Mesodermal cell (in vitro differentiated cells): ENCODE measurements at regions not wholly inside any gene's neighbourhood (a gene's known extent, or its start where the extent isn't known, plus 50 kb on each side); places are given as distances from the start of the nearest gene placed in this dataset.
"Not testable (repeated sequence)": the region's sequence is repeated elsewhere in the genome, so short reads cannot be mapped to it uniquely, and the experiment has no call there.

Experiments
- H3K27ac ChIP-seq: 2 replicates; pipeline ENCODE4 v1.7.0; 2013; ENCODE audit warnings: mild to moderate bottlenecking, low read depth, low read length, moderate library complexity; ENCODE audit not compliant: severe bottlenecking
- H3K36me3 ChIP-seq: 2 replicates; pipeline ENCODE4 v1.7.1; 2013; ENCODE audit warnings: mild to moderate bottlenecking, low read length, moderate library complexity; ENCODE audit not compliant: control insufficient read depth, insufficient read depth
- H3K4me1 ChIP-seq: one replicate; pipeline ENCODE4 v1.7.1; 2013; ENCODE audit warnings: mild to moderate bottlenecking, low read length; ENCODE audit not compliant: insufficient read depth, control insufficient read depth, poor library complexity, severe bottlenecking
- H3K4me3 ChIP-seq: 2 replicates; pipeline ENCODE4 v1.7.0; 2013; ENCODE audit warnings: low read length, control low read depth, mild to moderate bottlenecking; ENCODE audit not compliant: insufficient read depth, poor library complexity, severe bottlenecking; ENCODE audit errors: extremely low read depth
- H3K9me3 ChIP-seq: 2 replicates; pipeline ENCODE4 v1.7.1; 2013; ENCODE audit warnings: mild to moderate bottlenecking, low read length, moderate library complexity; ENCODE audit not compliant: control insufficient read depth
- WGBS, 2 experiments: methylation state at CpG; one replicate each; pipeline ENCODE4 v1.1.5; 2013; ENCODE audit warnings: missing lambda C conversion rate in 2 of 2; ENCODE audit not compliant: insufficient coverage in 2 of 2; 5-methylcytosine and 5-hydroxymethylcytosine counted together

GRCh38 chr21:34272321-34272720 lies 91.5 kb upstream of the KCNE2 start:
- Histone ChIP-seq H3K4me1 (no peaks in the 10 kb centered on the region), H3K4me3 (no peak overlapping the region), H3K9me3 (no peaks in the 10 kb centered on the region), H3K36me3 (no peaks in the 10 kb centered on the region), H3K27ac (no peak overlapping the region)
- no CpG with 5 or more reads among the region's 5 CpGs for WGBS, 2 experiments

- WGBS, 2 experiments, result 80% methylated on average over 2 of the region's 2 CpGs; no CpG with 5 or more reads in 1 of the 2 experiments
- Histone ChIP-seq H3K36me3 (no peaks in the 10 kb centered on the region), H3K27ac (no peak overlapping the region), H3K4me3 (no peak overlapping the region), H3K4me1 (no peaks in the 10 kb centered on the region), H3K9me3 (no peaks in the 10 kb centered on the region)
These were observed 89.8 kb upstream of the KCNE2 start for GRCh38 chr21:34274001-34274400.

GRCh38 chr21:34276711-34277425 lies 86.9 kb upstream of the KCNE2 start:
- H3K4me3 ChIP-seq, result no peak overlapping the region
- no peaks in the 10 kb centered on the region for H3K4me1 ChIP-seq
- H3K9me3 ChIP-seq, result no peaks in the 10 kb centered on the region
- H3K36me3 ChIP-seq, result no peaks in the 10 kb centered on the region
- H3K27ac ChIP-seq, result no peak overlapping the region
- 90% methylated on average over 2 of the region's 5 CpGs; no CpG with 5 or more reads in 1 of the 2 experiments for WGBS, 2 experiments

- H3K36me3 ChIP-seq, result no peaks in the 10 kb centered on the region
- no peaks in the 10 kb centered on the region for H3K4me1 ChIP-seq
- 93% methylated on average over 2 of the region's 3 CpGs; no CpG with 5 or more reads in 1 of the 2 experiments for WGBS, 2 experiments
- no peaks in the 10 kb centered on the region for H3K9me3 ChIP-seq
- no peak overlapping the region for H3K27ac ChIP-seq
- no peak overlapping the region for H3K4me3 ChIP-seq
These were observed 85.4 kb upstream of the KCNE2 start for GRCh38 chr21:34278451-34278850.

- Histone ChIP-seq H3K4me3 (no peak overlapping the region), H3K36me3 (no peaks in the 10 kb centered on the region), H3K4me1 (no peaks in the 10 kb centered on the region), H3K9me3 (no peaks in the 10 kb centered on the region), H3K27ac (no peak overlapping the region)
- 83 to 93% methylated on average over 5 to 6 of the region's 6 CpGs for WGBS, 2 experiments
These were observed 84.5 kb upstream of the KCNE2 start for GRCh38 chr21:34279285-34279684.

GRCh38 chr21:34279883-34280282 lies 83.9 kb upstream of the KCNE2 start:
- H3K4me1 ChIP-seq, result no peaks in the 10 kb centered on the region
- no peaks in the 10 kb centered on the region for H3K9me3 ChIP-seq
- no peak overlapping the region for H3K4me3 ChIP-seq
- no peak overlapping the region for H3K27ac ChIP-seq
- 50 to 100% methylated on average over 1 of the region's 3 CpGs for whole genome bisulfite sequencing, 2 experiments
- no peaks in the 10 kb centered on the region for H3K36me3 ChIP-seq

- Histone ChIP-seq H3K36me3 (no peaks in the 10 kb centered on the region), H3K4me1 (no peaks in the 10 kb centered on the region), H3K9me3 (no peaks in the 10 kb centered on the region), H3K4me3 (no peak overlapping the region), H3K27ac (no peak overlapping the region)
- WGBS, 2 experiments, result 91 to 95% methylated on average over 4 of the region's 6 CpGs
These were observed 83.4 kb upstream of the KCNE2 start for GRCh38 chr21:34280389-34280795.

- WGBS, 2 experiments, result 86 to 97% methylated on average over 5 to 9 of the region's 9 CpGs
- no peak overlapping the region for H3K4me3 ChIP-seq
- H3K9me3 ChIP-seq, result no peaks in the 10 kb centered on the region
- H3K36me3 ChIP-seq, result no peaks in the 10 kb centered on the region
- H3K27ac ChIP-seq, result no peak overlapping the region
- no peaks in the 10 kb centered on the region for H3K4me1 ChIP-seq
These were observed 82.8 kb upstream of the KCNE2 start for GRCh38 chr21:34280959-34281358.

GRCh38 chr21:34282223-34282622 lies 81.6 kb upstream of the KCNE2 start:
- Histone ChIP-seq H3K36me3 (no peaks in the 10 kb centered on the region), H3K27ac (no peak overlapping the region), H3K4me3 (no peak overlapping the region), H3K9me3 (no peaks in the 10 kb centered on the region), H3K4me1 (no peaks in the 10 kb centered on the region)
- WGBS, 2 experiments, result 91 to 92% methylated on average over 3 to 4 of the region's 4 CpGs

GRCh38 chr21:34284666-34285065 lies 79.1 kb upstream of the KCNE2 start:
- 97 to 98% methylated on average over 3 to 4 of the region's 4 CpGs for WGBS, 2 experiments

GRCh38 chr21:34288042-34288441 lies 75.8 kb upstream of the KCNE2 start:
- not testable (repeated sequence) for H3K4me1 ChIP-seq, H3K36me3 ChIP-seq, H3K4me3 ChIP-seq, H3K27ac ChIP-seq
- H3K9me3 ChIP-seq, result peaks cover 11% of the 10 kb centered on the region

More at GRCh38 chr21:34284666-34285065, 79.1 kb upstream of the KCNE2 start:
- Histone ChIP-seq H3K4me3 (no peak overlapping the region), H3K9me3 (peaks cover 11% of the 10 kb centered on the region), H3K27ac (no peak overlapping the region), H3K4me1 (no peaks in the 10 kb centered on the region), H3K36me3 (no peaks in the 10 kb centered on the region)
